ENCODE measurements at regions not wholly inside any gene's neighbourhood (a gene's known extent, or its start where the extent isn't known, plus 50 kb on each side); places are given as distances from the start of the nearest gene placed in this dataset.
A peak's percentile ranks its signal among the peaks of the same experiment; 100 is the strongest.

- Histone ChIP-seq H3K36me3 (ENCODE audit: control insufficient read depth, insufficient read depth, low read length) (no peaks in the 10 kb centered on the region), H3K27me3 (ENCODE audit: control insufficient read depth, insufficient read depth, low read length, poor library complexity, severe bottlenecking) (no peaks in the 10 kb centered on the region), H3K9ac (ENCODE audit: extremely low read depth, low read length, poor library complexity, severe bottlenecking) (no peak overlapping the region), H3K4me3 (ENCODE audit: low read length) (no peak overlapping the region), H3K4me1 (ENCODE audit: control insufficient read depth, insufficient read depth, low read length) (no peaks in the 10 kb centered on the region), H3K27ac (ENCODE audit: low read depth, low read length) (no peak overlapping the region), H3K9me3 (ENCODE audit: control insufficient read depth, low read length) (peaks cover 4% of the 10 kb centered on the region)
- Mint-ChIP-seq H3K4me3 (no peak overlapping the region), H3K9me3 (peaks cover 5% of the 10 kb centered on the region), H3K27me3 (ENCODE audit: insufficient read depth) (peaks cover 9% of the 10 kb centered on the region), H3K4me1 (peaks cover 2% of the 10 kb centered on the region), H3K36me3 (ENCODE audit: low read depth) (no peaks in the 10 kb centered on the region), H3K27ac (no peak overlapping the region)
- DNase-seq = no peak
- 83 to 91% methylated on average over 1 of the region's 1 CpG for WGBS, 2 experiments (ENCODE audit: insufficient coverage in 1 of 2, insufficient read length in 1 of 2)
- TF ChIP-seq CTCF (conservative IDR thresholded peaks at IDR 0.05) = no peak
These were observed 253.5 kb upstream of the ATP5MC3 start for GRCh38 chr2:175435012-175435411.

- no peak for TF ChIP-seq CTCF (conservative IDR thresholded peaks at IDR 0.05)
- Mint-ChIP-seq H3K4me1 (no peaks in the 10 kb centered on the region), H3K36me3 (ENCODE audit: low read depth) (no peaks in the 10 kb centered on the region), H3K27ac (no peak overlapping the region), H3K27me3 (ENCODE audit: insufficient read depth) (peaks cover 3% of the 10 kb centered on the region), H3K9me3 (peaks cover 20% of the 10 kb centered on the region), H3K4me3 (no peak overlapping the region)
- H3K36me3 ChIP-seq (ENCODE audit: control insufficient read depth, insufficient read depth, low read length) = no peaks in the 10 kb centered on the region
- H3K9ac ChIP-seq (ENCODE audit: extremely low read depth, low read length, poor library complexity, severe bottlenecking) = no peak overlapping the region
- no peaks in the 10 kb centered on the region for H3K4me1 ChIP-seq (ENCODE audit: control insufficient read depth, insufficient read depth, low read length)
- no peaks in the 10 kb centered on the region for H3K27me3 ChIP-seq (ENCODE audit: control insufficient read depth, insufficient read depth, low read length, poor library complexity, severe bottlenecking)
- DNase-seq = no peak
- WGBS, 2 experiments (ENCODE audit: insufficient coverage in 1 of 2, insufficient read length in 1 of 2) = 94 to 100% methylated on average over 1 to 2 of the region's 2 CpGs
- peaks cover 19% of the 10 kb centered on the region for H3K9me3 ChIP-seq (ENCODE audit: control insufficient read depth, low read length)
- H3K4me3 ChIP-seq (ENCODE audit: low read length) = no peak overlapping the region
- H3K27ac ChIP-seq (ENCODE audit: low read depth, low read length) = no peak overlapping the region
These were observed 251.3 kb upstream of the ATP5MC3 start for GRCh38 chr2:175432793-175433192.

GRCh38 chr2:175432021-175432420 lies 250.5 kb upstream of the ATP5MC3 start:
- WGBS, 2 experiments (ENCODE audit: insufficient coverage in 1 of 2, insufficient read length in 1 of 2) = 73 to 86% methylated on average over 4 to 5 of the region's 5 CpGs
- no peak overlapping the region for H3K27ac Mint-ChIP-seq
- no peaks in the 10 kb centered on the region for H3K36me3 ChIP-seq (ENCODE audit: control insufficient read depth, insufficient read depth, low read length)
- H3K27me3 ChIP-seq (ENCODE audit: control insufficient read depth, insufficient read depth, low read length, poor library complexity, severe bottlenecking) = no peaks in the 10 kb centered on the region
- peak overlapping the region; percentile 95 for H3K27ac ChIP-seq (ENCODE audit: low read depth, low read length)
- H3K36me3 Mint-ChIP-seq (ENCODE audit: low read depth) = no peaks in the 10 kb centered on the region
- H3K4me3 Mint-ChIP-seq = no peak overlapping the region
- DNase-seq = no peak
- H3K4me1 Mint-ChIP-seq = no peaks in the 10 kb centered on the region
- no peak overlapping the region for H3K9ac ChIP-seq (ENCODE audit: extremely low read depth, low read length, poor library complexity, severe bottlenecking)
- peaks cover 20% of the 10 kb centered on the region for H3K9me3 Mint-ChIP-seq
- H3K9me3 ChIP-seq (ENCODE audit: control insufficient read depth, low read length) = peaks cover 20% of the 10 kb centered on the region
- no peak for TF ChIP-seq CTCF (conservative IDR thresholded peaks at IDR 0.05)
- no peak overlapping the region for H3K4me3 ChIP-seq (ENCODE audit: low read length)
- H3K27me3 Mint-ChIP-seq (ENCODE audit: insufficient read depth) = peaks cover 3% of the 10 kb centered on the region
- H3K4me1 ChIP-seq (ENCODE audit: control insufficient read depth, insufficient read depth, low read length) = no peaks in the 10 kb centered on the region

Data from endodermal cell (in vitro differentiated cells).